ENCODE measurements at regions not wholly inside any gene's neighbourhood (a gene's known extent, or its start where the extent isn't known, plus 50 kb on each side); places are given as distances from the start of the nearest gene placed in this dataset.
"Not testable (repeated sequence)": the region's sequence is repeated elsewhere in the genome, so short reads cannot be mapped to it uniquely, and the experiment has no call there.

- Histone ChIP-seq H3K36me3 (no peaks in the 10 kb centered on the region), H3K9me3 (no peaks in the 10 kb centered on the region), H3K27me3 (replicated peaks; ENCODE audit: insufficient read depth) (no peaks in the 10 kb centered on the region), H3K4me3 (no peak overlapping the region), H3K27ac (no peak overlapping the region), H3K4me1 (ENCODE audit: control insufficient read depth in 1 of 2, low read depth in 2 of 2) (no peaks in the 10 kb centered on the region)
- no peak for ATAC-seq (ENCODE audit: insufficient number of reproducible peaks, low FRiP score, low read depth)
- TF ChIP-seq CTCF (IDR thresholded peaks at IDR 0.05) = no peak
- no peak for DNase-seq (ENCODE audit: low spot score)
These were observed 174.7 kb downstream of the NRIP1 start for GRCh38 chr21:14890141-14890540.

GRCh38 chr21:14889080-14889810 is 175.6 kb downstream of the NRIP1 start:
- Histone ChIP-seq H3K4me3 (no peak overlapping the region), H3K9me3 (no peaks in the 10 kb centered on the region), H3K4me1 (ENCODE audit: control insufficient read depth in 1 of 2, low read depth in 2 of 2) (no peaks in the 10 kb centered on the region), H3K27ac (no peak overlapping the region), H3K27me3 (replicated peaks; ENCODE audit: insufficient read depth) (no peaks in the 10 kb centered on the region), H3K36me3 (no peaks in the 10 kb centered on the region)
- TF ChIP-seq CTCF (IDR thresholded peaks at IDR 0.05) = no peak
- DNase-seq (ENCODE audit: low spot score) = no peak
- no peak for ATAC-seq (ENCODE audit: insufficient number of reproducible peaks, low FRiP score, low read depth)

- DNase-seq (ENCODE audit: low spot score) = no peak
- Histone ChIP-seq H3K27ac (no peak overlapping the region), H3K4me3 (no peak overlapping the region), H3K9me3 (no peaks in the 10 kb centered on the region), H3K27me3 (replicated peaks; ENCODE audit: insufficient read depth) (no peaks in the 10 kb centered on the region), H3K4me1 (ENCODE audit: control insufficient read depth in 1 of 2, low read depth in 2 of 2) (no peaks in the 10 kb centered on the region), H3K36me3 (no peaks in the 10 kb centered on the region)
- no peak for TF ChIP-seq CTCF (IDR thresholded peaks at IDR 0.05)
- ATAC-seq (ENCODE audit: insufficient number of reproducible peaks, low FRiP score, low read depth) = no peak
These were observed 176.6 kb downstream of the NRIP1 start for GRCh38 chr21:14888202-14888601.

- no peak for TF ChIP-seq CTCF (IDR thresholded peaks at IDR 0.05)
- DNase-seq (ENCODE audit: low spot score) (no peak), ATAC-seq (ENCODE audit: insufficient number of reproducible peaks, low FRiP score, low read depth) (no peak)
- Histone ChIP-seq H3K27ac (no peak overlapping the region), H3K27me3 (replicated peaks; ENCODE audit: insufficient read depth) (no peaks in the 10 kb centered on the region), H3K36me3 (no peaks in the 10 kb centered on the region), H3K4me1 (ENCODE audit: control insufficient read depth in 1 of 2, low read depth in 2 of 2) (no peaks in the 10 kb centered on the region), H3K4me3 (no peak overlapping the region), H3K9me3 (no peaks in the 10 kb centered on the region)
These were observed 178.8 kb downstream of the NRIP1 start for GRCh38 chr21:14886001-14886400.

- Histone ChIP-seq H3K27ac (no peak overlapping the region), H3K36me3 (no peaks in the 10 kb centered on the region), H3K27me3 (replicated peaks; ENCODE audit: insufficient read depth) (no peaks in the 10 kb centered on the region), H3K4me1 (ENCODE audit: control insufficient read depth in 1 of 2, low read depth in 2 of 2) (no peaks in the 10 kb centered on the region), H3K4me3 (no peak overlapping the region), H3K9me3 (no peaks in the 10 kb centered on the region)
- ATAC-seq (ENCODE audit: insufficient number of reproducible peaks, low FRiP score, low read depth) = no peak
- no peak for DNase-seq (ENCODE audit: low spot score)
- TF ChIP-seq CTCF (IDR thresholded peaks at IDR 0.05) = no peak
These were observed 181.4 kb downstream of the NRIP1 start for GRCh38 chr21:14883351-14883750.

GRCh38 chr21:14882545-14882944 is 182.3 kb downstream of the NRIP1 start:
- H3K27me3 ChIP-seq (replicated peaks; ENCODE audit: insufficient read depth); H3K4me1 ChIP-seq (ENCODE audit: control insufficient read depth in 1 of 2, low read depth in 2 of 2); H3K36me3 ChIP-seq; H3K4me3 ChIP-seq; H3K9me3 ChIP-seq; ATAC-seq (ENCODE audit: insufficient number of reproducible peaks, low FRiP score, low read depth); DNase-seq (ENCODE audit: low spot score); H3K27ac ChIP-seq: not testable (repeated sequence)
